ENCODE measurements at regions not wholly inside any gene's neighbourhood (a gene's known extent, or its start where the extent isn't known, plus 50 kb on each side); places are given as distances from the start of the nearest gene placed in this dataset.
A peak's percentile ranks its signal among the peaks of the same experiment; 100 is the strongest.

- no peaks in the 10 kb centered on the region for H3K27me3 ChIP-seq
- H3K4me3 ChIP-seq = no peak overlapping the region
- no peaks in the 10 kb centered on the region for H3K9me3 ChIP-seq
- FAIRE-seq (no peak), ATAC-seq (peak in 3 of 4 donors; percentile 28 to 56 (median 54)), DNase-seq (peak in 3 of 6 donors; percentile 10 to 29 (median 26))
- H3K36me3 ChIP-seq = no peaks in the 10 kb centered on the region
- intact Hi-C loops (cut with DNase I) = no loop called here
- 13 to 20% methylated on average over 7 of the region's 7 CpGs for WGBS, 2 donors
- peaks cover 0 to 4% (median 0%) of the 10 kb centered on the region in 3 donors for H3K4me1 ChIP-seq
- no peak for TF ChIP-seq CTCF (IDR thresholded peaks at IDR 0.05)
- no peak overlapping the region for H3K27ac ChIP-seq
Observed at GRCh38 chr5:54742417-54742891, 224.9 kb downstream of the SNX18 start.

DNA sequence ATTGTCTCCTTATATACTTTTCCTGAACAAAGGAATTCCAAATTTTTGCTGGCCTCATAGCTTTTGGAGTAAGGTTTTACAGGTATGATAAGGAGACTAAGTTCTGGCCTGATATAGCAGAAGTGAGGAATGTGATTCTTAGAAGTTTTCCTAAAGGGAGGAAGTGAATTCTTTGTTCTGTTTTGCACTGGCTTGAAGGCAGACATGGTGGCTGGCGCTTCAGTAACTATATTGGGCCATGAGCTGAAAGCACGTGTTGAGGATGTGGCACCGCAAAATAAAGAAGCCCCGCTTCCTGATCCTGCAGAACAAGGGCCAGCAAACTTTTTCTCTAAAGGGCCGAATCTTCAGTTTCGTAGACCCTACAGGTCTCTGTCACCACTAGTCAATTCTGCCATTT, 224.2 kb downstream of the SNX18 start:
- FAIRE-seq (no peak), DNase-seq (no peak), ATAC-seq (no peak)
- Histone ChIP-seq H3K27me3 (no peaks in the 10 kb centered on the region), H3K4me1 (peaks cover 0 to 4% (median 0%) of the 10 kb centered on the region in 3 donors), H3K36me3 (no peaks in the 10 kb centered on the region), H3K4me3 (no peak overlapping the region), H3K9me3 (no peaks in the 10 kb centered on the region), H3K27ac (no peak overlapping the region)
- 92 to 94% methylated on average over 6 of the region's 6 CpGs for WGBS, 2 donors
- intact Hi-C loops (cut with DNase I) = no loop called here
- no peak for TF ChIP-seq CTCF (IDR thresholded peaks at IDR 0.05)

GRCh38 chr5:54740141-54740540, 222.6 kb downstream of the SNX18 start:
- Histone ChIP-seq H3K4me3 (no peak overlapping the region), H3K27me3 (no peaks in the 10 kb centered on the region), H3K36me3 (no peaks in the 10 kb centered on the region), H3K27ac (no peak overlapping the region), H3K4me1 (peaks cover 0 to 4% (median 0%) of the 10 kb centered on the region in 3 donors), H3K9me3 (no peaks in the 10 kb centered on the region)
- WGBS, 2 donors = 84 to 94% methylated on average over 5 of the region's 5 CpGs
- FAIRE-seq (no peak), DNase-seq (no peak), ATAC-seq (no peak)
- TF ChIP-seq CTCF (IDR thresholded peaks at IDR 0.05) = no peak
- intact Hi-C loops (cut with DNase I) = no loop called here

- no peak overlapping the region for H3K4me3 ChIP-seq
- no peaks in the 10 kb centered on the region for H3K36me3 ChIP-seq
- peaks cover 0 to 4% (median 0%) of the 10 kb centered on the region in 3 donors for H3K4me1 ChIP-seq
- no peak overlapping the region for H3K27ac ChIP-seq
- TF ChIP-seq CTCF (IDR thresholded peaks at IDR 0.05) = no peak
- WGBS, 2 donors = 81 to 86% methylated on average over 2 of the region's 2 CpGs
- H3K27me3 ChIP-seq = no peaks in the 10 kb centered on the region
- ATAC-seq (no peak), FAIRE-seq (no peak), DNase-seq (no peak)
- intact Hi-C loops (cut with DNase I) = no loop called here
- H3K9me3 ChIP-seq = no peaks in the 10 kb centered on the region
Observed at GRCh38 chr5:54739371-54739770, 221.8 kb downstream of the SNX18 start.

DNA sequence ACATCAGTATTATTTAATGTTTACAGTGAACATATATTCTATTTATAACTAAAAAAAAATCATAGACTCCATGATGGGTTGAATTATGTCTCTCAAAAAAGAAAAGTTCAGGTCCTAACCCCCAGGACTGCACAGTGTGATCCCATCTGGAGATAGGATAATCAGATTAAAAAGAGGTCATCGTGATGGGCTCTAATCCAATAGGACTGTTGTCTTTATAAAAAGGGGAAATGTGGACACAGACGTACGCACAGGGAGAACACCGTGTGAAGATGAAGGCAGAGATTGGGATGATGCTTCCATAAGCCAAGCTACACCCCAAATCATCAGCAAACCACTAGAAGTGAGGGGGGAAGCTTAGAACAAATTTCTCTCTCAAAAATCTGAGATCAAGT, 221.4 kb downstream of the SNX18 start:
- no peak for DNase-seq
- Histone ChIP-seq H3K9me3 (no peaks in the 10 kb centered on the region), H3K27me3 (no peaks in the 10 kb centered on the region), H3K4me1 (peaks cover 0 to 4% (median 0%) of the 10 kb centered on the region in 3 donors), H3K27ac (no peak overlapping the region), H3K36me3 (no peaks in the 10 kb centered on the region), H3K4me3 (no peak overlapping the region)
- intact Hi-C loops (cut with DNase I) = no loop called here
- 81 to 87% methylated on average over 4 of the region's 4 CpGs for WGBS, 2 donors
- no peak for TF ChIP-seq CTCF (IDR thresholded peaks at IDR 0.05)
- no peak for ATAC-seq
- FAIRE-seq = no peak

Data from pancreas (tissue), 10 donors.